ENCODE measurements at regions not wholly inside any gene's neighbourhood (a gene's known extent, or its start where the extent isn't known, plus 50 kb on each side); places are given as distances from the start of the nearest gene placed in this dataset.
"Not testable (repeated sequence)": the region's sequence is repeated elsewhere in the genome, so short reads cannot be mapped to it uniquely, and the experiment has no call there.

GRCh38 chr12:14032191-14032590 lies 50.8 kb upstream of the GRIN2B start:
- DNase-seq (ENCODE audit: low read depth, low spot score) = not testable (repeated sequence)

GRCh38 chr12:14043776-14044175 lies 62.4 kb upstream of the GRIN2B start:
- DNase-seq (ENCODE audit: low read depth, low spot score) = no peak

- no peak for DNase-seq (ENCODE audit: low read depth, low spot score)
These were observed 67.6 kb upstream of the GRIN2B start for GRCh38 chr12:14048941-14049545.

GRCh38 chr12:14057895-14058294 lies 76.5 kb upstream of the GRIN2B start:
- no peak for DNase-seq (ENCODE audit: low read depth, low spot score)

- no peak for DNase-seq (ENCODE audit: low read depth, low spot score)
These were observed 77.3 kb upstream of the GRIN2B start for GRCh38 chr12:14058717-14059116.

- no peak for DNase-seq (ENCODE audit: low read depth, low spot score)
These were observed 78.1 kb upstream of the GRIN2B start for GRCh38 chr12:14059548-14059947.

- DNase-seq (ENCODE audit: low read depth, low spot score) = no peak
These were observed 84.2 kb upstream of the GRIN2B start for GRCh38 chr12:14065616-14066015.

- no peak for DNase-seq (ENCODE audit: low read depth, low spot score)
These were observed 84.6 kb upstream of the GRIN2B start for GRCh38 chr12:14066021-14066420.

GRCh38 chr12:14068961-14069360 lies 87.6 kb upstream of the GRIN2B start:
- no peak for DNase-seq (ENCODE audit: low read depth, low spot score)

GRCh38 chr12:14071833-14072232 lies 90.4 kb upstream of the GRIN2B start:
- no peak for DNase-seq (ENCODE audit: low read depth, low spot score)

GRCh38 chr12:14072987-14073386 lies 91.6 kb upstream of the GRIN2B start:
- DNase-seq (ENCODE audit: low read depth, low spot score) = no peak

- DNase-seq (ENCODE audit: low read depth, low spot score) = no peak
These were observed 94.5 kb upstream of the GRIN2B start for GRCh38 chr12:14075797-14076393.

GRCh38 chr12:14076538-14076937 lies 95.1 kb upstream of the GRIN2B start:
- DNase-seq (ENCODE audit: low read depth, low spot score) = no peak

- no peak for DNase-seq (ENCODE audit: low read depth, low spot score)
These were observed 105.4 kb upstream of the GRIN2B start for GRCh38 chr12:14086838-14087237.

GRCh38 chr12:14099994-14100393 lies 118.6 kb upstream of the GRIN2B start:
- no peak for DNase-seq (ENCODE audit: low read depth, low spot score)

GRCh38 chr12:14101556-14101955 lies 120.2 kb upstream of the GRIN2B start:
- DNase-seq (ENCODE audit: low read depth, low spot score) = peak; percentile 60

GRCh38 chr12:14111230-14111865 lies 129.9 kb upstream of the GRIN2B start:
- peak; percentile 62 for DNase-seq (ENCODE audit: low read depth, low spot score)

GRCh38 chr12:14113031-14113430 lies 131.6 kb upstream of the GRIN2B start:
- DNase-seq (ENCODE audit: low read depth, low spot score) = no peak

GRCh38 chr12:14126692-14127091 lies 145.3 kb upstream of the GRIN2B start:
- DNase-seq (ENCODE audit: low read depth, low spot score) = no peak

GRCh38 chr12:14129611-14130195 lies 148.3 kb upstream of the GRIN2B start:
- DNase-seq (ENCODE audit: low read depth, low spot score) = no peak

- DNase-seq (ENCODE audit: low read depth, low spot score) = no peak
These were observed 154.6 kb upstream of the GRIN2B start for GRCh38 chr12:14135996-14136395.

GRCh38 chr12:14138495-14138894 lies 157.1 kb upstream of the GRIN2B start:
- DNase-seq (ENCODE audit: low read depth, low spot score) = peak; percentile 22

Data from ELF-1 (cell line).